Adrenal gland (tissue), 9 donors: ENCODE measurements at regions not wholly inside any gene's neighbourhood (a gene's known extent, or its start where the extent isn't known, plus 50 kb on each side); places are given as distances from the start of the nearest gene placed in this dataset.
"Not testable (repeated sequence)": the region's sequence is repeated elsewhere in the genome, so short reads cannot be mapped to it uniquely, and the experiment has no call there.

Source experiments
- DNase-seq, 7 donors: peaks; one replicate each; pipeline ENCODE4 v3.0.0-alpha.2; 2019 to 2020
- H3K27ac ChIP-seq, 5 donors: fragments of 200-600 bp; sonication (generic) in 4 of 5; 1 replicate in 3 of 5; 2 replicates in 2 of 5; pipeline versions ENCODE4 v1.5.1 to v1.8.0; 2016 to 2020; ENCODE audit warnings: mild to moderate bottlenecking in 1 of 5
- H3K27me3 ChIP-seq: fragments of 200-600 bp; 2 replicates; pipeline ENCODE4 v1.8.0; 2021
- H3K36me3 ChIP-seq, 2 donors: fragments of 200-600 bp; replicated peaks in 1 of 2; 1 replicate in 1 of 2; 2 replicates in 1 of 2; pipeline versions ENCODE4 v1.5.1 to v1.8.0; 2018 to 2022
- H3K4me1 ChIP-seq, 2 donors: fragments of 200-600 bp; replicated peaks in 1 of 2; 1 replicate in 1 of 2; 2 replicates in 1 of 2; pipeline versions ENCODE4 v1.5.1 to v1.8.0; 2018 to 2021
- H3K4me3 ChIP-seq, 4 donors: fragments of 200-600 bp; sonication (generic) in 3 of 4; one replicate each; pipeline ENCODE4 v1.5.1; 2016 to 2018
- H3K9me3 ChIP-seq, 3 donors: fragments of 200-600 bp; sonication (generic) in 1 of 3; replicated peaks in 1 of 3; 1 replicate in 2 of 3; 2 replicates in 1 of 3; pipeline versions ENCODE4 v1.5.1 to v1.8.0; 2016 to 2021
- CTCF ChIP-seq, 6 experiments: fragments of 450-650 bp in 4 of 6; fragments of 200-600 bp in 2 of 6; sonication (generic) in 1 of 6; IDR thresholded peaks; 1 replicate in 5 of 6; 2 replicates in 1 of 6; pipeline versions ENCODE4 v1.5.1 to v1.8.0; 2016 to 2021; ENCODE audit warnings: antibody characterized with exemption in 6 of 6, mild to moderate bottlenecking in 2 of 6, moderate library complexity in 1 of 6
- POLR2A ChIP-seq, 2 donors: fragments of 450-650 bp; IDR thresholded peaks; one replicate each; pipeline ENCODE4 v1.6.1; 2017; ENCODE audit warnings: antibody characterized with exemption in 2 of 2, mild to moderate bottlenecking in 2 of 2, moderate library complexity in 1 of 2
- WGBS, 4 donors: extraction: QIAGEN DNeasy Blood & Tissue Kit in 2 of 4; methylation state at CpG; one replicate each; pipeline versions ENCODE4 v1.1.5 to v1.1.7; 2013 to 2017; 5-methylcytosine and 5-hydroxymethylcytosine counted together
- intact Hi-C, 2 donors: fragments of 100-400 bp; cut with DNase I; formaldehyde crosslinking; loops; one replicate each; pipeline versions ENCODE4 v1.14.1 to v1.15.0; 2022 to 2023
- donor health status: healthy with polysubstance abuse.
- donor health status: Bipolar disorder and iron deficiency.
- donor health status: DM: yes; HTN: yes; CAD: no.
- donor health status: DM: no; HTN: no; CAD: no.
- donor health status: DM: no; HTN: no; CAD: no.

- Histone ChIP-seq H3K4me1 (no peaks in the 10 kb centered on the region), H3K36me3 (no peaks in the 10 kb centered on the region), H3K27ac (no peak overlapping the region), H3K4me3 (no peak overlapping the region), H3K27me3 (no peaks in the 10 kb centered on the region), H3K9me3 (no peaks in the 10 kb centered on the region)
- no peak for TF ChIP-seq POLR2A (IDR thresholded peaks at IDR 0.05)
- TF ChIP-seq CTCF (IDR thresholded peaks at IDR 0.05) = no peak
- peak in 3 of 7 donors; percentile 10 to 36 (median 14) for DNase-seq
- intact Hi-C loops = no loop called here
- WGBS, 4 donors = 50 to 73% (median 60%) methylated on average over 24 to 42 of the region's 42 CpGs
These were observed 489.2 kb downstream of the ZNF33B start for GRCh38 chr10:42149027-42149700.

- H3K4me3 ChIP-seq, H3K27ac ChIP-seq, DNase-seq, H3K36me3 ChIP-seq, H3K4me1 ChIP-seq, H3K9me3 ChIP-seq, H3K27me3 ChIP-seq, intact Hi-C loops: not testable (repeated sequence)
- WGBS, 4 donors = 50 to 59% (median 54%) methylated on average over 2 of the region's 2 CpGs
These were observed 492.2 kb downstream of the ZNF33B start for GRCh38 chr10:42146165-42146564.

- H3K36me3 ChIP-seq, H3K27me3 ChIP-seq, intact Hi-C loops, H3K4me3 ChIP-seq, H3K4me1 ChIP-seq, DNase-seq, H3K27ac ChIP-seq, H3K9me3 ChIP-seq: not testable (repeated sequence)
- WGBS, 4 donors = 87 to 100% (median 91%) methylated on average over 2 to 22 of the region's 22 CpGs
These were observed 500.3 kb downstream of the ZNF33B start for GRCh38 chr10:42138023-42138422.

GRCh38 chr10:42113158-42113450 lies 525.3 kb downstream of the ZNF33B start:
- 70 to 91% (median 83%) methylated on average over 21 of the region's 21 CpGs for WGBS, 4 donors
- Histone ChIP-seq H3K27me3 (no peaks in the 10 kb centered on the region), H3K4me1 (no peaks in the 10 kb centered on the region), H3K4me3 (no peak overlapping the region), H3K9me3 (no peaks in the 10 kb centered on the region), H3K27ac (no peak overlapping the region), H3K36me3 (no peaks in the 10 kb centered on the region)
- intact Hi-C loops = no loop called here
- DNase-seq = no peak
- TF ChIP-seq POLR2A (IDR thresholded peaks at IDR 0.05) = no peak
- no peak for TF ChIP-seq CTCF (IDR thresholded peaks at IDR 0.05)

- Histone ChIP-seq H3K9me3 (no peaks in the 10 kb centered on the region), H3K4me1 (no peaks in the 10 kb centered on the region), H3K27me3 (no peaks in the 10 kb centered on the region), H3K36me3 (no peaks in the 10 kb centered on the region), H3K27ac (no peak overlapping the region), H3K4me3 (no peak overlapping the region)
- TF ChIP-seq CTCF (IDR thresholded peaks at IDR 0.05) (no peak), POLR2A (IDR thresholded peaks at IDR 0.05) (no peak)
- DNase-seq = no peak
- 70 to 92% (median 83%) methylated on average over 64 of the region's 64 CpGs for WGBS, 4 donors
- intact Hi-C loops = no loop called here
These were observed 525.8 kb downstream of the ZNF33B start for GRCh38 chr10:42112331-42113157.
